Mesendoderm (in vitro differentiated cells): ENCODE measurements at regions not wholly inside any gene's neighbourhood (a gene's known extent, or its start where the extent isn't known, plus 50 kb on each side); places are given as distances from the start of the nearest gene placed in this dataset.
A peak's percentile ranks its signal among the peaks of the same experiment; 100 is the strongest.

ENCODE experiments used
- DNase-seq: peaks from one replicate; pipeline ENCODE4 v3.0.0; 2013
- H2AK5ac ChIP-seq: 2 replicates; pipeline ENCODE4 v1.6.1; 2013; ENCODE audit warnings: low read length, inconsistent platforms
- H2BK120ac ChIP-seq: 2 replicates; pipeline ENCODE4 v1.6.1; 2013; ENCODE audit warnings: low read depth, mild to moderate bottlenecking, low read length, moderate library complexity, mixed read lengths
- H2BK15ac ChIP-seq: replicated peaks from 2 replicates; pipeline ENCODE4 v1.6.1; 2013; ENCODE audit warnings: low read depth, mild to moderate bottlenecking, moderate library complexity
- H2BK5ac ChIP-seq: 2 replicates; pipeline ENCODE4 v1.6.1; 2013; ENCODE audit warnings: low read length, inconsistent platforms
- H3K18ac ChIP-seq: 2 replicates; pipeline ENCODE4 v1.6.1; 2013; ENCODE audit warnings: mild to moderate bottlenecking, low read length, mixed read lengths
- H3K23ac ChIP-seq: one replicate; pipeline ENCODE4 v1.6.1; 2013; ENCODE audit warnings: low read length
- H3K27ac ChIP-seq: 2 replicates; pipeline ENCODE4 v1.5.1; 2013; ENCODE audit warnings: low read depth, mild to moderate bottlenecking, inconsistent platforms, low read length, moderate library complexity
- H3K27me3 ChIP-seq: 2 replicates; pipeline ENCODE4 v1.6.1; 2013; ENCODE audit warnings: low read length, control low read depth, mild to moderate bottlenecking, inconsistent platforms; ENCODE audit not compliant: insufficient read depth, poor library complexity
- H3K36me3 ChIP-seq: 2 replicates; pipeline ENCODE4 v1.6.1; 2013; ENCODE audit warnings: low read length, inconsistent platforms; ENCODE audit not compliant: control insufficient read depth, insufficient read depth
- H3K4ac ChIP-seq: one replicate; pipeline ENCODE4 v1.6.1; 2013; ENCODE audit warnings: low read depth, mild to moderate bottlenecking, low read length, moderate library complexity
- H3K4me1 ChIP-seq: 2 replicates; pipeline ENCODE4 v1.6.1; 2013; ENCODE audit warnings: low read depth, low read length, inconsistent platforms; ENCODE audit not compliant: control insufficient read depth
- H3K4me2 ChIP-seq: 2 replicates; pipeline ENCODE4 v1.6.1; 2013; ENCODE audit warnings: low read length
- H3K4me3 ChIP-seq: 2 replicates; pipeline ENCODE4 v1.5.1; 2013; ENCODE audit warnings: mild to moderate bottlenecking, low read length
- H3K56ac ChIP-seq: one replicate; pipeline ENCODE4 v1.6.1; 2013; ENCODE audit warnings: low read length
- H3K79me1 ChIP-seq: 2 replicates; pipeline ENCODE4 v1.6.1; 2013; ENCODE audit warnings: low read length, inconsistent platforms
- H3K79me2 ChIP-seq: 2 replicates; pipeline ENCODE4 v1.6.1; 2013; ENCODE audit warnings: mild to moderate bottlenecking, low read length; ENCODE audit not compliant: control insufficient read depth, insufficient read depth
- H3K9ac ChIP-seq: 2 replicates; pipeline ENCODE4 v1.6.1; 2013; ENCODE audit warnings: low read length, inconsistent platforms
- H4K5ac ChIP-seq: one replicate; pipeline ENCODE4 v1.6.1; 2013; ENCODE audit warnings: low read length
- H4K8ac ChIP-seq: one replicate; pipeline ENCODE4 v1.6.1; 2013; ENCODE audit warnings: low read depth, mild to moderate bottlenecking, control low read depth, low read length, moderate library complexity
- WGBS: extraction: QIAGEN DNeasy Blood & Tissue Kit; methylation state at CpG from one replicate; pipeline ENCODE4 v1.1.7; 2013; ENCODE audit warnings: low lambda C conversion rate, missing lambda C conversion rate; ENCODE audit not compliant: insufficient coverage; ENCODE audit errors: extremely low coverage; 5-methylcytosine and 5-hydroxymethylcytosine counted together

GRCh38 chr2:194004590-194005206 is 1652.3 kb upstream of the SLC39A10 start:
- Histone ChIP-seq H4K8ac (no peak overlapping the region), H2BK120ac (no peak overlapping the region), H4K5ac (no peak overlapping the region), H3K4me1 (no peaks in the 10 kb centered on the region), H3K9ac (no peak overlapping the region), H2BK5ac (no peak overlapping the region), H3K23ac (no peak overlapping the region), H2BK15ac (no peak overlapping the region), H3K27me3 (no peaks in the 10 kb centered on the region), H3K4ac (no peak overlapping the region), H3K4me3 (no peak overlapping the region), H2AK5ac (no peak overlapping the region), H3K36me3 (no peaks in the 10 kb centered on the region), H3K79me1 (no peaks in the 10 kb centered on the region), H3K79me2 (no peaks in the 10 kb centered on the region), H3K18ac (no peak overlapping the region), H3K56ac (no peak overlapping the region), H3K27ac (no peak overlapping the region), H3K4me2 (no peak overlapping the region)
- no CpG with 5 or more reads among the region's 2 CpGs for WGBS
- no peak for DNase-seq

GRCh38 chr2:194003911-194004310 is 1653.1 kb upstream of the SLC39A10 start:
- H3K18ac ChIP-seq = no peak overlapping the region
- no peak overlapping the region for H2BK15ac ChIP-seq
- H3K27me3 ChIP-seq = no peaks in the 10 kb centered on the region
- no peak for DNase-seq
- H3K9ac ChIP-seq = no peak overlapping the region
- no peak overlapping the region for H3K4me3 ChIP-seq
- no peak overlapping the region for H3K4me2 ChIP-seq
- no peak overlapping the region for H3K27ac ChIP-seq
- H2BK120ac ChIP-seq = no peak overlapping the region
- no peaks in the 10 kb centered on the region for H3K79me2 ChIP-seq
- no peak overlapping the region for H4K5ac ChIP-seq
- H3K4me1 ChIP-seq = no peaks in the 10 kb centered on the region
- no peaks in the 10 kb centered on the region for H3K36me3 ChIP-seq
- H3K23ac ChIP-seq = no peak overlapping the region
- no peak overlapping the region for H2AK5ac ChIP-seq
- no peak overlapping the region for H2BK5ac ChIP-seq
- H3K79me1 ChIP-seq = no peaks in the 10 kb centered on the region
- H3K56ac ChIP-seq = no peak overlapping the region
- no peak overlapping the region for H3K4ac ChIP-seq
- WGBS = no CpG with 5 or more reads among the region's 2 CpGs
- no peak overlapping the region for H4K8ac ChIP-seq

GRCh38 chr2:194002699-194003368 is 1654.2 kb upstream of the SLC39A10 start:
- H4K8ac ChIP-seq = no peak overlapping the region
- H3K4ac ChIP-seq = no peak overlapping the region
- no peak for DNase-seq
- H3K23ac ChIP-seq = no peak overlapping the region
- H3K36me3 ChIP-seq = no peaks in the 10 kb centered on the region
- H3K56ac ChIP-seq = no peak overlapping the region
- no peaks in the 10 kb centered on the region for H3K79me2 ChIP-seq
- H2BK15ac ChIP-seq = no peak overlapping the region
- no peak overlapping the region for H2BK5ac ChIP-seq
- H3K18ac ChIP-seq = no peak overlapping the region
- H3K27me3 ChIP-seq = no peaks in the 10 kb centered on the region
- no peak overlapping the region for H4K5ac ChIP-seq
- H3K4me1 ChIP-seq = no peaks in the 10 kb centered on the region
- H3K4me2 ChIP-seq = no peak overlapping the region
- WGBS = no CpG with 5 or more reads among the region's 23 CpGs
- no peak overlapping the region for H3K9ac ChIP-seq
- H3K4me3 ChIP-seq = no peak overlapping the region
- no peaks in the 10 kb centered on the region for H3K79me1 ChIP-seq
- no peak overlapping the region for H2BK120ac ChIP-seq
- H3K27ac ChIP-seq = no peak overlapping the region
- no peak overlapping the region for H2AK5ac ChIP-seq

GRCh38 chr2:193990868-193991267 is 1666.2 kb upstream of the SLC39A10 start:
- Histone ChIP-seq H2BK120ac (no peak overlapping the region), H2BK15ac (no peak overlapping the region), H4K5ac (no peak overlapping the region), H3K9ac (no peak overlapping the region), H3K27me3 (no peaks in the 10 kb centered on the region), H4K8ac (no peak overlapping the region), H3K4me2 (no peak overlapping the region), H2BK5ac (no peak overlapping the region), H3K18ac (no peak overlapping the region), H3K79me2 (no peaks in the 10 kb centered on the region), H3K79me1 (no peaks in the 10 kb centered on the region), H3K4ac (no peak overlapping the region), H2AK5ac (no peak overlapping the region), H3K27ac (no peak overlapping the region), H3K23ac (no peak overlapping the region), H3K4me1 (no peaks in the 10 kb centered on the region), H3K4me3 (no peak overlapping the region), H3K56ac (no peak overlapping the region), H3K36me3 (no peaks in the 10 kb centered on the region)
- WGBS = no CpG with 5 or more reads among the region's 4 CpGs
- DNase-seq = no peak

GRCh38 chr2:193989645-193990044 is 1667.4 kb upstream of the SLC39A10 start:
- Histone ChIP-seq H3K4ac (no peak overlapping the region), H3K27me3 (no peaks in the 10 kb centered on the region), H2BK15ac (no peak overlapping the region), H2AK5ac (no peak overlapping the region), H3K4me1 (no peaks in the 10 kb centered on the region), H3K23ac (no peak overlapping the region), H3K4me3 (no peak overlapping the region), H3K18ac (no peak overlapping the region), H2BK5ac (no peak overlapping the region), H4K8ac (no peak overlapping the region), H3K79me1 (no peaks in the 10 kb centered on the region), H3K56ac (no peak overlapping the region), H3K4me2 (no peak overlapping the region), H3K27ac (no peak overlapping the region), H2BK120ac (no peak overlapping the region), H3K9ac (no peak overlapping the region), H3K36me3 (no peaks in the 10 kb centered on the region), H4K5ac (no peak overlapping the region), H3K79me2 (no peaks in the 10 kb centered on the region)
- WGBS = no CpG with 5 or more reads among the region's 2 CpGs
- no peak for DNase-seq

GRCh38 chr2:193988784-193989183 is 1668.2 kb upstream of the SLC39A10 start:
- Histone ChIP-seq H3K27ac (no peak overlapping the region), H3K79me2 (no peaks in the 10 kb centered on the region), H3K79me1 (no peaks in the 10 kb centered on the region), H2BK120ac (no peak overlapping the region), H4K5ac (no peak overlapping the region), H2BK5ac (no peak overlapping the region), H3K27me3 (no peaks in the 10 kb centered on the region), H2AK5ac (no peak overlapping the region), H3K9ac (no peak overlapping the region), H3K56ac (no peak overlapping the region), H4K8ac (no peak overlapping the region), H3K4me2 (no peak overlapping the region), H3K4me3 (no peak overlapping the region), H3K23ac (no peak overlapping the region), H3K4me1 (no peaks in the 10 kb centered on the region), H3K36me3 (no peaks in the 10 kb centered on the region), H3K18ac (peak overlapping the region; percentile 11), H2BK15ac (no peak overlapping the region), H3K4ac (no peak overlapping the region)
- no peak for DNase-seq
- WGBS = no CpG with 5 or more reads among the region's 1 CpG
